ENCODE measurements at regions not wholly inside any gene's neighbourhood (a gene's known extent, or its start where the extent isn't known, plus 50 kb on each side); places are given as distances from the start of the nearest gene placed in this dataset.
"Not testable (repeated sequence)": the region's sequence is repeated elsewhere in the genome, so short reads cannot be mapped to it uniquely, and the experiment has no call there.

DNA sequence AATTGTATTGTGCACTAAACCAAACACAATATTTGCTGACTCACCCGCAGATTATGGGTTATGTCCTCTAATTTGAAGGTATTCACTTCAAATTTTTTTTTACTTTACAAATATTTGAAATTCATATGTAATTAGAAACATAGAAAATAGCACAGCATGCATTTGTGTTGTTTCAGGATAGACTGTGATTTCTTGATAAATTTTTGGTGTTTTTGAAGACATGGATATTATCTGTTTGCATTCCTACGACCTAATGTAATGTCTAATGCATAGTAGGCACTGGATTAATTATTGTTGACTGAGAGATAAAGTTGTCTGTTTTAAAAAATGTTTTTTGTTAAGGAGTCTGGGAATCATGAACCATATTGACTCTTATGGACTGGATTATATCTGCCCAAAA, 850.2 kb downstream of the BRINP3 start:
- Histone ChIP-seq H3K79me2 (ENCODE audit: insufficient read depth, low read length) (no peaks in the 10 kb centered on the region), H2AFZ (ENCODE audit: low read depth, low read length) (no peak overlapping the region), H4K20me1 (ENCODE audit: insufficient read depth, low read length) (no peaks in the 10 kb centered on the region), H3K27me3 (ENCODE audit: insufficient read depth, low read length, poor library complexity) (no peaks in the 10 kb centered on the region), H3K36me3 (ENCODE audit: insufficient read depth, low read length) (no peaks in the 10 kb centered on the region), H3K4me2 (ENCODE audit: insufficient read depth, low read length) (no peak overlapping the region), H3K4me3 (ENCODE audit: low read depth in 1 of 2, low read length in 2 of 2) (no peak overlapping the region), H3K27ac (ENCODE audit: low read length) (no peak overlapping the region), H3K9me3 (ENCODE audit: insufficient read depth, low read length, severe bottlenecking) (no peaks in the 10 kb centered on the region), H3K4me1 (ENCODE audit: insufficient read depth, low read length) (no peaks in the 10 kb centered on the region), H3K9ac (ENCODE audit: low read depth, low read length) (no peak overlapping the region)
- TF ChIP-seq, protein P1, sequence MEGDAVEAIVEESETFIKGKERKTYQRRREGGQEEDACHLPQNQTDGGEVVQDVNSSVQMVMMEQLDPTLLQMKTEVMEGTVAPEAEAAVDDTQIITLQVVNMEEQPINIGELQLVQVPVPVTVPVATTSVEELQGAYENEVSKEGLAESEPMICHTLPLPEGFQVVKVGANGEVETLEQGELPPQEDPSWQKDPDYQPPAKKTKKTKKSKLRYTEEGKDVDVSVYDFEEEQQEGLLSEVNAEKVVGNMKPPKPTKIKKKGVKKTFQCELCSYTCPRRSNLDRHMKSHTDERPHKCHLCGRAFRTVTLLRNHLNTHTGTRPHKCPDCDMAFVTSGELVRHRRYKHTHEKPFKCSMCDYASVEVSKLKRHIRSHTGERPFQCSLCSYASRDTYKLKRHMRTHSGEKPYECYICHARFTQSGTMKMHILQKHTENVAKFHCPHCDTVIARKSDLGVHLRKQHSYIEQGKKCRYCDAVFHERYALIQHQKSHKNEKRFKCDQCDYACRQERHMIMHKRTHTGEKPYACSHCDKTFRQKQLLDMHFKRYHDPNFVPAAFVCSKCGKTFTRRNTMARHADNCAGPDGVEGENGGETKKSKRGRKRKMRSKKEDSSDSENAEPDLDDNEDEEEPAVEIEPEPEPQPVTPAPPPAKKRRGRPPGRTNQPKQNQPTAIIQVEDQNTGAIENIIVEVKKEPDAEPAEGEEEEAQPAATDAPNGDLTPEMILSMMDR (IDR thresholded peaks at IDR 0.05; ENCODE audit: borderline replicate concordance, extremely low read depth, low read length, poor library complexity, severe bottlenecking) = no peak
- TF ChIP-seq EZH2 (IDR thresholded peaks at IDR 0.05; ENCODE audit: borderline replicate concordance, low read depth, low read length, severe bottlenecking) = no peak
- DNase-seq (no peak), ATAC-seq (ENCODE audit: insufficient read depth, low read depth) (no peak)

DNA sequence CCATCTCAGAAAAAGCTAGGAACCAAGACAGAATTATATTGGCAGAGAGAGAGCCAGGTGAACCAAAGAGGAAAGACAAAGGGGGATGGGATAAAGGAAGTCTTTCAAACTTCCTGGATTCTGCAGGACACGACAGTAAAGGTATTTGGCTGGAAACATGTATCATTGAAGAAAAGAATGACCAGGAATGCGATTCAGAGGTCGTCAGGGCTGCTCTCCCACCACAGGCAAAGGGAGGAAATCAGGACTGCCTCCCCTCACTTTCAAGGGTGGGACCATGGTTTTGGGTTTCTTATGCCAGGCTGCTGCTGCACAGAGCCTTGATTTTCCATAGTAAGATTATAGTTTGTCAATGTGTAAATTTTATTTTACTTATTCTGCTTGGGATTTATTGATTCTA, 848.8 kb downstream of the BRINP3 start:
- H3K36me3 ChIP-seq (ENCODE audit: insufficient read depth, low read length) = no peaks in the 10 kb centered on the region
- no peaks in the 10 kb centered on the region for H3K79me2 ChIP-seq (ENCODE audit: insufficient read depth, low read length)
- no peaks in the 10 kb centered on the region for H3K27me3 ChIP-seq (ENCODE audit: insufficient read depth, low read length, poor library complexity)
- no peak overlapping the region for H3K27ac ChIP-seq (ENCODE audit: low read length)
- TF ChIP-seq EZH2 (IDR thresholded peaks at IDR 0.05; ENCODE audit: borderline replicate concordance, low read depth, low read length, severe bottlenecking) = no peak
- TF ChIP-seq, protein P1 (IDR thresholded peaks at IDR 0.05; ENCODE audit: borderline replicate concordance, extremely low read depth, low read length, poor library complexity, severe bottlenecking) = no peak
- H3K4me3 ChIP-seq (ENCODE audit: low read depth in 1 of 2, low read length in 2 of 2) = no peak overlapping the region
- no peaks in the 10 kb centered on the region for H4K20me1 ChIP-seq (ENCODE audit: insufficient read depth, low read length)
- no peaks in the 10 kb centered on the region for H3K4me1 ChIP-seq (ENCODE audit: insufficient read depth, low read length)
- H3K9ac ChIP-seq (ENCODE audit: low read depth, low read length) = no peak overlapping the region
- ATAC-seq (ENCODE audit: insufficient read depth, low read depth) (no peak), DNase-seq (no peak)
- no peak overlapping the region for H2AFZ ChIP-seq (ENCODE audit: low read depth, low read length)
- no peak overlapping the region for H3K4me2 ChIP-seq (ENCODE audit: insufficient read depth, low read length)
- no peaks in the 10 kb centered on the region for H3K9me3 ChIP-seq (ENCODE audit: insufficient read depth, low read length, severe bottlenecking)

DNA sequence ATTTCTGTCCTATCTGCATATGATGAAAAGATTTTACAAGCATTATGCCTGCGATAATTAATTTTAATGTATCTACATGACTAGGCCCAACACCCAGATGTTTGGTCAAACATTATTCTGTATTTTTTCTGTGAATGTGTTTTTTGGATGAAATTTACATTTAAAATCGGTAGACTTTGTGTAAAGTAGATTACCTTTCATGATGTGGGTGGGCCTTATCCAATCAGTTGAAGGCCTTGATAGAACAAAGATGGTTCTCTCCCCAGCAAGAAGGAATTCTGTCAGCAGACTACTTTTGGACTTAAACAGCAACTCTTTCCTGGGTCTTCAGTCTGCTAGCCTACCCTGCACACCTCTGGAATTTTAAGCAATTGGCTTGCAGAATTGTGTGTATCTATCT, 844.0 kb downstream of the BRINP3 start:
- Histone ChIP-seq H3K4me1 (ENCODE audit: insufficient read depth, low read length) (no peaks in the 10 kb centered on the region), H3K4me2 (ENCODE audit: insufficient read depth, low read length) (no peak overlapping the region)
- no peak for TF ChIP-seq EZH2 (IDR thresholded peaks at IDR 0.05; ENCODE audit: borderline replicate concordance, low read depth, low read length, severe bottlenecking)
- TF ChIP-seq, protein P1 (IDR thresholded peaks at IDR 0.05; ENCODE audit: borderline replicate concordance, extremely low read depth, low read length, poor library complexity, severe bottlenecking) = no peak

DNA sequence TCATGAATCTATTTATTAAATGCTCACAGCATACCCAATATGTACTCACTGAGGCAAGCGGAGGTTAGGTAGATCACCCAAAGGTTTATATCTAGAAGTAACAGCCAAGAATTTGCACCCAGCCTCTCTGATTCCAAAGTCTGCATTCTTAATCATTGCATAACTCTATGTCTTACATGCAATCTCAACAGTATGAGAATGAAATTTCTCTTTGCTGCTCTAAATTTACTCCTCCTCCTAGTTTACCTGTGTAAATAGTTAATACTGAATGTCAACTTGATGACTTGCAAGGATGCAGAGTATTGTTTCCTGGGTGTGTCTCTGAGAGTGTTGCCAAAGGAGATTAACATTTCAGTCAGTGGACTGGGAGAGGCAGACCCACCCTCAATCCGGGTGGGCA, 840.6 kb downstream of the BRINP3 start:
- no peaks in the 10 kb centered on the region for H3K36me3 ChIP-seq (ENCODE audit: insufficient read depth, low read length)
- DNase-seq (no peak), ATAC-seq (ENCODE audit: insufficient read depth, low read depth) (no peak)
- H4K20me1 ChIP-seq (ENCODE audit: insufficient read depth, low read length) = no peaks in the 10 kb centered on the region
- TF ChIP-seq EZH2 (IDR thresholded peaks at IDR 0.05; ENCODE audit: borderline replicate concordance, low read depth, low read length, severe bottlenecking) = no peak
- TF ChIP-seq, protein P1 (IDR thresholded peaks at IDR 0.05; ENCODE audit: borderline replicate concordance, extremely low read depth, low read length, poor library complexity, severe bottlenecking) = no peak
- H3K9ac ChIP-seq (ENCODE audit: low read depth, low read length) = no peak overlapping the region
- H3K27me3 ChIP-seq (ENCODE audit: insufficient read depth, low read length, poor library complexity) = no peaks in the 10 kb centered on the region
- no peaks in the 10 kb centered on the region for H3K4me1 ChIP-seq (ENCODE audit: insufficient read depth, low read length)
- H3K9me3 ChIP-seq (ENCODE audit: insufficient read depth, low read length, severe bottlenecking) = no peaks in the 10 kb centered on the region
- H3K4me2 ChIP-seq (ENCODE audit: insufficient read depth, low read length) = no peak overlapping the region
- H2AFZ ChIP-seq (ENCODE audit: low read depth, low read length) = no peak overlapping the region
- no peak overlapping the region for H3K4me3 ChIP-seq (ENCODE audit: low read depth in 1 of 2, low read length in 2 of 2)
- H3K27ac ChIP-seq (ENCODE audit: low read length) = no peak overlapping the region
- H3K79me2 ChIP-seq (ENCODE audit: insufficient read depth, low read length) = no peaks in the 10 kb centered on the region

More for the DNA sequence above, 844.0 kb downstream of the BRINP3 start:
- H4K20me1 ChIP-seq (ENCODE audit: insufficient read depth, low read length) = no peaks in the 10 kb centered on the region
- no peak overlapping the region for H2AFZ ChIP-seq (ENCODE audit: low read depth, low read length)
- H3K79me2 ChIP-seq (ENCODE audit: insufficient read depth, low read length) = no peaks in the 10 kb centered on the region
- no peaks in the 10 kb centered on the region for H3K9me3 ChIP-seq (ENCODE audit: insufficient read depth, low read length, severe bottlenecking)
- no peak overlapping the region for H3K9ac ChIP-seq (ENCODE audit: low read depth, low read length)
- DNase-seq (no peak), ATAC-seq (ENCODE audit: insufficient read depth, low read depth) (no peak)
- H3K27me3 ChIP-seq (ENCODE audit: insufficient read depth, low read length, poor library complexity) = no peaks in the 10 kb centered on the region
- H3K4me3 ChIP-seq (ENCODE audit: low read depth in 1 of 2, low read length in 2 of 2) = no peak overlapping the region
- H3K36me3 ChIP-seq (ENCODE audit: insufficient read depth, low read length) = no peaks in the 10 kb centered on the region
- no peak overlapping the region for H3K27ac ChIP-seq (ENCODE audit: low read length)

DNA sequence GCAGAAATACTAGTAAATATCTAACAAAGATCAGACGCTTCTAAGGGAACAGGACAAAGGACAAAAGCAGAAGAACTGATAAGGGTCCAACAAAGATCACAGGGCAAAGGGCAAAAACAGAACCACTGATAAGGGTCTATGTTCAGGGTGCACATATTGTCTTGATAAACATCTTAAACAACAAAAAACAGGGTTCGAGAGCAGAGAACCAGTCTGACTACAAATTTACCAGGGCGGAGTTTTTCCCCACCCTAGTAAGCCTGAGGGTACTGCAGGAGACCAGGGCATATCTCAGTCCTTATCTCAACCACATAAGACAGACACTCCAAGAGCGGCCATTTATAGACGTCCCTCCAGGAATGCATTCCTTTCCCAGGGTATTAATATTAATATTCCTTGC, 833.5 kb downstream of the BRINP3 start:
- H3K4me2 ChIP-seq (ENCODE audit: insufficient read depth, low read length); H3K36me3 ChIP-seq (ENCODE audit: insufficient read depth, low read length); DNase-seq; H4K20me1 ChIP-seq (ENCODE audit: insufficient read depth, low read length); H3K4me1 ChIP-seq (ENCODE audit: insufficient read depth, low read length); H3K27ac ChIP-seq (ENCODE audit: low read length); H3K4me3 ChIP-seq (ENCODE audit: low read depth in 1 of 2, low read length in 2 of 2); H3K79me2 ChIP-seq (ENCODE audit: insufficient read depth, low read length); H2AFZ ChIP-seq (ENCODE audit: low read depth, low read length); ATAC-seq (ENCODE audit: insufficient read depth, low read depth); H3K27me3 ChIP-seq (ENCODE audit: insufficient read depth, low read length, poor library complexity); H3K9ac ChIP-seq (ENCODE audit: low read depth, low read length); H3K9me3 ChIP-seq (ENCODE audit: insufficient read depth, low read length, severe bottlenecking): not testable (repeated sequence)
